ENCODE measurements at regions not wholly inside any gene's neighbourhood (a gene's known extent, or its start where the extent isn't known, plus 50 kb on each side); places are given as distances from the start of the nearest gene placed in this dataset.

DNA sequence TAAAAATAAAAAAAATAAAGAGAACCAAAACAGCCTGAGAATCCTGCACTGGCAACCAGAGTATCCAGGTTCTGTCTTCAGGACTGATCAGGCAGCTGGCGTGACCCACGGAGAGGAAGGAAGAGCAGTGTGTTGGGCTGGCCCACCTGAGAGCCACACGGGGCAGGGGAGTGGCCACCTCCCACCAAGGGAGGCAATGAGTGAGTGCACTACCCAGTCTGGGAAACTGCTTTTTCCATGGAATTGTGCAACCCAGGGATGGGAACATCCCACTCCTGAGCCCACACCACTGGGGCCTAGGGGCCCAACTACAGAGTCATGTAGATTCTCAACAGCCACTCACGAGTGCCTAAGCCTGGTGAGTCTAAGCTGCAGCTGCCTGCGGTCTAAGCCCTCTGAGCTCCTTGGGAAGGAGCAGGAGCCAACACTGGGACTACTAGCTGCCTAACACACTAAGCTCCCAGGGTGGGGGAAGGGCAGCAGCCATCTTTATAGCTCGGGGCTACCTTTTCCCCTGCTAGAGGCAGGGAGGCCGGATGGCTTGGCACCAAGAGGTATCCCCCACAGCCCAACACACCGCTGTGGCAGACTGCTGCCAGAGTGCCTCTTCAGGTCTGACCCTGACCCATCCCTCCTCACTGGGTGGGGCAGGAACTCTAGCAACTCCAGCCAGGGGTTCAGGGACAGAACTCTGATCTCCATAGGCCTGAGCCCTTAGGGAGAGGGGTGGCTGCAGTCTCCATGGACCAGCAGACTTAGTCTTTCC, 610.9 kb downstream of the RERGL start:
- H3K4me2 ChIP-seq (ENCODE audit: low read length): no peak overlapping the region
- H3K79me2 ChIP-seq (replicated peaks; ENCODE audit: insufficient read depth, low read length): no peaks in the 10 kb centered on the region
- H3F3A ChIP-seq (ENCODE audit: insufficient read depth, low read length, poor library complexity, severe bottlenecking): no peaks in the 10 kb centered on the region
- no peaks in the 10 kb centered on the region for H3K27me3 ChIP-seq (ENCODE audit: insufficient read depth, low read depth, low read length)
- H3K36me3 ChIP-seq (ENCODE audit: insufficient read depth, low read length): no peaks in the 10 kb centered on the region
- no peak for TF ChIP-seq SMC3 (conservative IDR thresholded peaks at IDR 0.05; ENCODE audit: poor library complexity)
- no peaks in the 10 kb centered on the region for H3K9me2 ChIP-seq (ENCODE audit: insufficient read depth, low read length)
- no peak overlapping the region for H2AFZ ChIP-seq (ENCODE audit: low read depth, low read length)
- H3K27ac ChIP-seq (ENCODE audit: low read length): no peak overlapping the region
- H3K9ac ChIP-seq (ENCODE audit: low read length): no peak overlapping the region
- no peak overlapping the region for H3K4me3 ChIP-seq (ENCODE audit: low read length)
- no peaks in the 10 kb centered on the region for H3K9me3 ChIP-seq (ENCODE audit: low read length)
- no peaks in the 10 kb centered on the region for H4K20me1 ChIP-seq (ENCODE audit: insufficient read depth)

DNA sequence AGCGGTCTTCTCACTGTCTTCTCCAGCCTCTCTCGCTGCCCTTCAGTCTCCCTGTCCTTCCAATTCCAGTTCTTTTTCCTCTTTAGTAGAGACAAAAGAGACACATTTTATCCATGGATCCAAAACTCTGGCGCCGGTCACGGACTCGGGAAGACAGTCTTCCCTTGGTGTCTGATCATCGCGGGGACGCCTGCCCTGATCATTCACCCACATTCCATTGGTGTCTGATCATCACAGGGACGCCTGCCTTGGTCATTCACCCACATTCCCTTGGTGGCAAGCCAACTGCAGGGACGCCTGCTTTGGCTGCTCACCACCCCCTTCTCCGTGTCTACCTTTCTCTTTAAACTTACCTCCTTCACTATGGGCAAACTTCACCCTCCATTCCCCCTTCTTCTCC, 619.5 kb downstream of the RERGL start:
- Histone ChIP-seq H3K4me2 (ENCODE audit: low read length) (no peak overlapping the region), H2AFZ (ENCODE audit: low read depth, low read length) (no peak overlapping the region), H3K79me2 (replicated peaks; ENCODE audit: insufficient read depth, low read length) (no peaks in the 10 kb centered on the region), H3K36me3 (ENCODE audit: insufficient read depth, low read length) (no peaks in the 10 kb centered on the region), H3K27me3 (ENCODE audit: insufficient read depth, low read depth, low read length) (no peaks in the 10 kb centered on the region), H4K20me1 (ENCODE audit: insufficient read depth) (no peaks in the 10 kb centered on the region), H3K27ac (ENCODE audit: low read length) (no peak overlapping the region), H3K9me3 (ENCODE audit: low read length) (no peaks in the 10 kb centered on the region), H3K9me2 (ENCODE audit: insufficient read depth, low read length) (no peaks in the 10 kb centered on the region), H3K9ac (ENCODE audit: low read length) (no peak overlapping the region), H3K4me3 (ENCODE audit: low read length) (no peak overlapping the region), H3F3A (ENCODE audit: insufficient read depth, low read length, poor library complexity, severe bottlenecking) (no peaks in the 10 kb centered on the region)
- no peak for TF ChIP-seq POLR2AphosphoS5 (IDR thresholded peaks at IDR 0.05)
- TF ChIP-seq MXI1 (conservative IDR thresholded peaks at IDR 0.05; ENCODE audit: poor library complexity, severe bottlenecking): no peak
- TF ChIP-seq, protein P1, sequence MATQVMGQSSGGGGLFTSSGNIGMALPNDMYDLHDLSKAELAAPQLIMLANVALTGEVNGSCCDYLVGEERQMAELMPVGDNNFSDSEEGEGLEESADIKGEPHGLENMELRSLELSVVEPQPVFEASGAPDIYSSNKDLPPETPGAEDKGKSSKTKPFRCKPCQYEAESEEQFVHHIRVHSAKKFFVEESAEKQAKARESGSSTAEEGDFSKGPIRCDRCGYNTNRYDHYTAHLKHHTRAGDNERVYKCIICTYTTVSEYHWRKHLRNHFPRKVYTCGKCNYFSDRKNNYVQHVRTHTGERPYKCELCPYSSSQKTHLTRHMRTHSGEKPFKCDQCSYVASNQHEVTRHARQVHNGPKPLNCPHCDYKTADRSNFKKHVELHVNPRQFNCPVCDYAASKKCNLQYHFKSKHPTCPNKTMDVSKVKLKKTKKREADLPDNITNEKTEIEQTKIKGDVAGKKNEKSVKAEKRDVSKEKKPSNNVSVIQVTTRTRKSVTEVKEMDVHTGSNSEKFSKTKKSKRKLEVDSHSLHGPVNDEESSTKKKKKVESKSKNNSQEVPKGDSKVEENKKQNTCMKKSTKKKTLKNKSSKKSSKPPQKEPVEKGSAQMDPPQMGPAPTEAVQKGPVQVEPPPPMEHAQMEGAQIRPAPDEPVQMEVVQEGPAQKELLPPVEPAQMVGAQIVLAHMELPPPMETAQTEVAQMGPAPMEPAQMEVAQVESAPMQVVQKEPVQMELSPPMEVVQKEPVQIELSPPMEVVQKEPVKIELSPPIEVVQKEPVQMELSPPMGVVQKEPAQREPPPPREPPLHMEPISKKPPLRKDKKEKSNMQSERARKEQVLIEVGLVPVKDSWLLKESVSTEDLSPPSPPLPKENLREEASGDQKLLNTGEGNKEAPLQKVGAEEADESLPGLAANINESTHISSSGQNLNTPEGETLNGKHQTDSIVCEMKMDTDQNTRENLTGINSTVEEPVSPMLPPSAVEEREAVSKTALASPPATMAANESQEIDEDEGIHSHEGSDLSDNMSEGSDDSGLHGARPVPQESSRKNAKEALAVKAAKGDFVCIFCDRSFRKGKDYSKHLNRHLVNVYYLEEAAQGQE (IDR thresholded peaks at IDR 0.05; ENCODE audit: borderline replicate concordance): no peak
- no peak for TF ChIP-seq RAD21 (conservative IDR thresholded peaks at IDR 0.05)
- TF ChIP-seq SMC3 (conservative IDR thresholded peaks at IDR 0.05; ENCODE audit: poor library complexity): no peak
- TF ChIP-seq EP300 (conservative IDR thresholded peaks at IDR 0.05; ENCODE audit: poor library complexity, severe bottlenecking): no peak
- TF ChIP-seq, protein P2, sequence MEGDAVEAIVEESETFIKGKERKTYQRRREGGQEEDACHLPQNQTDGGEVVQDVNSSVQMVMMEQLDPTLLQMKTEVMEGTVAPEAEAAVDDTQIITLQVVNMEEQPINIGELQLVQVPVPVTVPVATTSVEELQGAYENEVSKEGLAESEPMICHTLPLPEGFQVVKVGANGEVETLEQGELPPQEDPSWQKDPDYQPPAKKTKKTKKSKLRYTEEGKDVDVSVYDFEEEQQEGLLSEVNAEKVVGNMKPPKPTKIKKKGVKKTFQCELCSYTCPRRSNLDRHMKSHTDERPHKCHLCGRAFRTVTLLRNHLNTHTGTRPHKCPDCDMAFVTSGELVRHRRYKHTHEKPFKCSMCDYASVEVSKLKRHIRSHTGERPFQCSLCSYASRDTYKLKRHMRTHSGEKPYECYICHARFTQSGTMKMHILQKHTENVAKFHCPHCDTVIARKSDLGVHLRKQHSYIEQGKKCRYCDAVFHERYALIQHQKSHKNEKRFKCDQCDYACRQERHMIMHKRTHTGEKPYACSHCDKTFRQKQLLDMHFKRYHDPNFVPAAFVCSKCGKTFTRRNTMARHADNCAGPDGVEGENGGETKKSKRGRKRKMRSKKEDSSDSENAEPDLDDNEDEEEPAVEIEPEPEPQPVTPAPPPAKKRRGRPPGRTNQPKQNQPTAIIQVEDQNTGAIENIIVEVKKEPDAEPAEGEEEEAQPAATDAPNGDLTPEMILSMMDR (IDR thresholded peaks at IDR 0.05; ENCODE audit: poor library complexity, severe bottlenecking): no peak
- no peak for TF ChIP-seq TAF1 (IDR thresholded peaks at IDR 0.05; ENCODE audit: low read depth)
- TF ChIP-seq EZH2 (IDR thresholded peaks at IDR 0.05; ENCODE audit: borderline replicate concordance, insufficient read depth, low read length, poor library complexity, severe bottlenecking): no peak

Data from neural cell (in vitro differentiated cells).